ENCODE measurements at regions not wholly inside any gene's neighbourhood (a gene's known extent, or its start where the extent isn't known, plus 50 kb on each side); places are given as distances from the start of the nearest gene placed in this dataset.

- DNase-seq (ENCODE audit: low read depth) (no peak), FAIRE-seq (no peak)
- no peak overlapping the region for H3K4me3 ChIP-seq (ENCODE audit: low read depth, low read length)
These were observed 214.3 kb upstream of the RSPO3 start for GRCh38 chr6:126904176-126904575.

GRCh38 chr6:126905917-126906316 lies 212.6 kb upstream of the RSPO3 start:
- FAIRE-seq = peak; percentile 50
- TF ChIP-seq, protein P1, sequence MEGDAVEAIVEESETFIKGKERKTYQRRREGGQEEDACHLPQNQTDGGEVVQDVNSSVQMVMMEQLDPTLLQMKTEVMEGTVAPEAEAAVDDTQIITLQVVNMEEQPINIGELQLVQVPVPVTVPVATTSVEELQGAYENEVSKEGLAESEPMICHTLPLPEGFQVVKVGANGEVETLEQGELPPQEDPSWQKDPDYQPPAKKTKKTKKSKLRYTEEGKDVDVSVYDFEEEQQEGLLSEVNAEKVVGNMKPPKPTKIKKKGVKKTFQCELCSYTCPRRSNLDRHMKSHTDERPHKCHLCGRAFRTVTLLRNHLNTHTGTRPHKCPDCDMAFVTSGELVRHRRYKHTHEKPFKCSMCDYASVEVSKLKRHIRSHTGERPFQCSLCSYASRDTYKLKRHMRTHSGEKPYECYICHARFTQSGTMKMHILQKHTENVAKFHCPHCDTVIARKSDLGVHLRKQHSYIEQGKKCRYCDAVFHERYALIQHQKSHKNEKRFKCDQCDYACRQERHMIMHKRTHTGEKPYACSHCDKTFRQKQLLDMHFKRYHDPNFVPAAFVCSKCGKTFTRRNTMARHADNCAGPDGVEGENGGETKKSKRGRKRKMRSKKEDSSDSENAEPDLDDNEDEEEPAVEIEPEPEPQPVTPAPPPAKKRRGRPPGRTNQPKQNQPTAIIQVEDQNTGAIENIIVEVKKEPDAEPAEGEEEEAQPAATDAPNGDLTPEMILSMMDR (IDR thresholded peaks at IDR 0.05; ENCODE audit: insufficient read depth, low read length, severe bottlenecking) = no peak

More at GRCh38 chr6:126904176-126904575, 214.3 kb upstream of the RSPO3 start:
- H3K36me3 ChIP-seq (ENCODE audit: control insufficient read depth, insufficient read depth, low read length) = no peaks in the 10 kb centered on the region
- TF ChIP-seq, protein P1 (IDR thresholded peaks at IDR 0.05; ENCODE audit: insufficient read depth, low read length, severe bottlenecking) = no peak
- H3K27me3 ChIP-seq (ENCODE audit: control insufficient read depth, insufficient read depth, low read length) = no peaks in the 10 kb centered on the region

DNA sequence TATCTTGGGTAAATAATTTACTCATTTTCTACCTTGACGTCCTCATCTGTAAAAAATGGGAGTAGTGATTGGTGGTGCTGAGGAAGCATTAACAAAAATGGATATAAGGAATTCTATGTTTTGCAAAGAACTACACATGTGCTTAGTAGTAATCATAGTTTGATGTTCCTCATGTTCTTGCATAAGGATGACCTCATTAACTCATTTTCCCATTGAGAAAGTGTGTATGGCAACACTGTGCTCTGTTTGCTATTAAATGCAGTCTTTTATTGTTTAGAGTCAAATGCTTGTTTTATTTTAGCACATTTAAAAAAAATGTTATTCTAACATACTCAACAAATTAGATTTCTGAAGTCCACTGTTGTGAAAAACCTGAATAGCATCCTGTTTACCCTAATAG lies 211.2 kb upstream of the RSPO3 start:
- H3K36me3 ChIP-seq (ENCODE audit: control insufficient read depth, insufficient read depth, low read length) = no peaks in the 10 kb centered on the region
- H3K4me3 ChIP-seq (ENCODE audit: low read depth, low read length) = no peak overlapping the region
- DNase-seq (ENCODE audit: low read depth) (no peak), FAIRE-seq (no peak)
- no peaks in the 10 kb centered on the region for H3K27me3 ChIP-seq (ENCODE audit: control insufficient read depth, insufficient read depth, low read length)
- TF ChIP-seq, protein P1 (IDR thresholded peaks at IDR 0.05; ENCODE audit: insufficient read depth, low read length, severe bottlenecking) = no peak

More at GRCh38 chr6:126905917-126906316, 212.6 kb upstream of the RSPO3 start:
- DNase-seq (ENCODE audit: low read depth) = peak; percentile 29
- no peaks in the 10 kb centered on the region for H3K36me3 ChIP-seq (ENCODE audit: control insufficient read depth, insufficient read depth, low read length)
- H3K4me3 ChIP-seq (ENCODE audit: low read depth, low read length) = no peak overlapping the region
- no peaks in the 10 kb centered on the region for H3K27me3 ChIP-seq (ENCODE audit: control insufficient read depth, insufficient read depth, low read length)

- no peak for FAIRE-seq
- DNase-seq (ENCODE audit: low read depth) = no peak
- Histone ChIP-seq H3K36me3 (ENCODE audit: control insufficient read depth, insufficient read depth, low read length) (no peaks in the 10 kb centered on the region), H3K4me3 (ENCODE audit: low read depth, low read length) (no peak overlapping the region), H3K27me3 (ENCODE audit: control insufficient read depth, insufficient read depth, low read length) (no peaks in the 10 kb centered on the region)
- TF ChIP-seq, protein P1 (IDR thresholded peaks at IDR 0.05; ENCODE audit: insufficient read depth, low read length, severe bottlenecking) = no peak
These were observed 210.5 kb upstream of the RSPO3 start for GRCh38 chr6:126907996-126908395.

DNA sequence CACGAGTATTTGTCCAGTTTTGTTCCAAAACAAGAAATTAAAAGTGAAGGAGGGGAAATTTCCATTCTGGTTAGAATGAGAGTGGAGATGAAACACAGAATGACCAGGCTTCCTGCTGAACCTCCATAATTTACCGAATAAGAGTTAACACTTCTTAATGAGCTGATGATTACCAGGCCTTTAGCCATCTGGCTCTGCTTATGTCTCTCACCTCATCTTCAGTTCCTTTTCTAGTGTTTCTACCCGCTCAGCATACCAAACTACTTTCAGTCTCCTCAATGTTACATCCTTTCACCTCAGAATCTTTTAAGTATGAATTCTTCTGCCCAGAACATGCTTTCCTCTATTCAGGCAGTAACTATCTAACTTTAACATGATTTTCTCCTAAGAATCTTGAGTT lies 209.0 kb upstream of the RSPO3 start:
- no peak overlapping the region for H3K4me3 ChIP-seq (ENCODE audit: low read depth, low read length)
- no peak for FAIRE-seq
- TF ChIP-seq, protein P1 (IDR thresholded peaks at IDR 0.05; ENCODE audit: insufficient read depth, low read length, severe bottlenecking) = no peak

GRCh38 chr6:126913651-126914050 lies 204.8 kb upstream of the RSPO3 start:
- H3K27me3 ChIP-seq (ENCODE audit: control insufficient read depth, insufficient read depth, low read length) = no peaks in the 10 kb centered on the region
- no peaks in the 10 kb centered on the region for H3K36me3 ChIP-seq (ENCODE audit: control insufficient read depth, insufficient read depth, low read length)
- FAIRE-seq = no peak
- H3K4me3 ChIP-seq (ENCODE audit: low read depth, low read length) = no peak overlapping the region
- TF ChIP-seq, protein P1 (IDR thresholded peaks at IDR 0.05; ENCODE audit: insufficient read depth, low read length, severe bottlenecking) = no peak
- no peak for DNase-seq (ENCODE audit: low read depth)

More for the DNA sequence above, 209.0 kb upstream of the RSPO3 start:
- no peaks in the 10 kb centered on the region for H3K36me3 ChIP-seq (ENCODE audit: control insufficient read depth, insufficient read depth, low read length)
- no peak for DNase-seq (ENCODE audit: low read depth)
- H3K27me3 ChIP-seq (ENCODE audit: control insufficient read depth, insufficient read depth, low read length) = no peaks in the 10 kb centered on the region

Data from bronchial epithelial cell (primary cell).